LNCAP (cell line): ENCODE measurements at regions not wholly inside any gene's neighbourhood (a gene's known extent, or its start where the extent isn't known, plus 50 kb on each side); places are given as distances from the start of the nearest gene placed in this dataset.

Experiments used
- TF ChIP-seq, protein P1 (sequence below): fragments of 450-650 bp; IDR thresholded peaks from 2 replicates; pipeline ENCODE4 v1.5.1; 2017; ENCODE audit warnings: mild to moderate bottlenecking

DNA sequence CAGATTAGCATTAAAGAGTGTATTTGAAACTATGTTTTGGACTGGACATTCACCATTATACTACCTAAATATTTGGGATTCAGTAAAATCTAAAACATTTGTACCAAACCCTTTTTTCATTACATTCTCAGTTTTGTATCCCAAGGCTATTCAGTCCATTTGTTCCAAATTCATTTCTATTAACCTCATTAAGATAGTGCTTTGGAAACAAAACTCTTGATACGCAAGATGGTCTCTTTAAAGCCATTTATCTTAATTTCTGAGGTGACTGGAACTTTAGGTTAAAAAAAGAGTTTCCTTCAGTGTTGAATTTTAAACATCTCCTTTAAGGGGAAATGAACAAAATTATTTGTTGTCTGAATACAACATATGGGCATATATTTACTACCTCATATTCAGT lies 702.5 kb upstream of the GRAMD2B start:
- TF ChIP-seq, protein P1, sequence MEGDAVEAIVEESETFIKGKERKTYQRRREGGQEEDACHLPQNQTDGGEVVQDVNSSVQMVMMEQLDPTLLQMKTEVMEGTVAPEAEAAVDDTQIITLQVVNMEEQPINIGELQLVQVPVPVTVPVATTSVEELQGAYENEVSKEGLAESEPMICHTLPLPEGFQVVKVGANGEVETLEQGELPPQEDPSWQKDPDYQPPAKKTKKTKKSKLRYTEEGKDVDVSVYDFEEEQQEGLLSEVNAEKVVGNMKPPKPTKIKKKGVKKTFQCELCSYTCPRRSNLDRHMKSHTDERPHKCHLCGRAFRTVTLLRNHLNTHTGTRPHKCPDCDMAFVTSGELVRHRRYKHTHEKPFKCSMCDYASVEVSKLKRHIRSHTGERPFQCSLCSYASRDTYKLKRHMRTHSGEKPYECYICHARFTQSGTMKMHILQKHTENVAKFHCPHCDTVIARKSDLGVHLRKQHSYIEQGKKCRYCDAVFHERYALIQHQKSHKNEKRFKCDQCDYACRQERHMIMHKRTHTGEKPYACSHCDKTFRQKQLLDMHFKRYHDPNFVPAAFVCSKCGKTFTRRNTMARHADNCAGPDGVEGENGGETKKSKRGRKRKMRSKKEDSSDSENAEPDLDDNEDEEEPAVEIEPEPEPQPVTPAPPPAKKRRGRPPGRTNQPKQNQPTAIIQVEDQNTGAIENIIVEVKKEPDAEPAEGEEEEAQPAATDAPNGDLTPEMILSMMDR, result no peak

DNA sequence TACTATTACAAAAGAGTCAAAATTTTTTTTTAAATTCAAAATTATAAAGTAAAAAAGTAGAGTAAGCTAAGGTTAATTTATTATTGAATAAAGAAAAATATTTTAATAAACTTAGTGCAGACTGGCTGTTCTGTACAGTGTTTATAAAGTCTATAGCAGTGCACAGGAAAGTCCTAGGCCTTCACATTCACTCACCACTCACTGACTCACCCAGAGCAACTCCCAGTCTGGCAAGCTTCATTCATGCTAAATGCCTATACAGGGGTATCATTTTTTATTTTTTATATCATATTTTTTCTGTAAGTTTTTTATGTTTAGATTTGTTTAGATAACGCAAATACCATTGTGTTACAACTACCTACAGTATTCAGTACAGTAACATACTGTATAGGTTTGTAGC lies 700.7 kb upstream of the GRAMD2B start:
- TF ChIP-seq, protein P1, result no peak

DNA sequence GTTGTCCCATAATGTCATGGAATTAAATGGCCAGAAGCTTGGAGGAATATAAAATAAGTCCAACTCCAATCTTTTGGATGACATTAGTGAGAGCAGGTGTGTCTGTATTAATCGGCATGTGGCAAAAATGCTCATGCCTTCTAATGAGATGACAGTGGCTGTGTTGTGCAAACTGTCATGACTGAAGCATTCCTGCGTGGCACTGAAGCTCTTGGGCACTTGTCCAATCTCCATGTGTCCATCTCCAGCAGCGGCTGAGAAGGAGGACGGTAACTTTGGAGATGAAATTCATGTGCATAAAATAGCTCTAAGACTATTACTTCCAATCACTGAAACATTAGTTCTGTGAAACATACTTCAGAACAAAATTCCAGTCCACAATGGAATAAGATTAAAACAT lies 697.5 kb upstream of the GRAMD2B start:
- TF ChIP-seq, protein P1, result no peak

DNA sequence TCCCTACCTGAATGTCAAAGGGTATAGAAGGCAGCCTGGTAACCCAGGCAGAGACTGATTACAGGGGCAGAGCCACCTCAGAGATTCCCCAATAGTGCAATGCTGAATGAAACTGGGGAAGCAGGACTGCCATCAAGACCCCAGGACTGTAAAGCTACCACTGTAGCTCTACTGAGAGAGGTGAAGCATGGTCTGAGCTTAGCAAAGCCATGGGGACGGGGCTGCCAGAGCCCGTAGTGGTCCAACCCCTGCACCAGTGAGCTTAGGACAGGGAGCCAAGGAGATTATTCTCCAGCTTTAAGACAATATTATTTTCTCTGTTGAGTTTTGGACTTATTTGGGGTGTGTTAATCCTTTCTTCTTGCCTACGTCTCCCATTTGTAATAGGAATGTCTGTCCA lies 679.3 kb upstream of the GRAMD2B start:
- TF ChIP-seq, protein P1, result no peak

DNA sequence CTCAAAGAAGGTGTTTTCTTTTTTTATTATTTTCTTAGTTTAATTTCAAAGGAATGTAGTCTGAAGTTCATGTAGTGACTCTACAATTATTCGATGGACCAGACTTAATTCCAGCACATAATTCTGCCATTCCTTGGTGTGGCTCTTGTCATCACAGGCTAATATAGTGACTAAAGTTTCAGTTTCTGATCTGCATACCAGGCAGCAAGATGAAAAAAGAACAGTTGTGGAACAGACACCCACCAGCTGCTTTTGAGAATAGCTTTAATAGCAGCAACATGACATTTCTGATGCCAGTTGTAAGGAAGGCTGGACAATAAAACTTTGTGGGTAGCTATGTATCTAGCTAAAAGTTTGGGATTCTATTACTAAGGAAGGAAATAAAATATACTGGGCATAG lies 676.3 kb upstream of the GRAMD2B start:
- TF ChIP-seq, protein P1, result no peak

DNA sequence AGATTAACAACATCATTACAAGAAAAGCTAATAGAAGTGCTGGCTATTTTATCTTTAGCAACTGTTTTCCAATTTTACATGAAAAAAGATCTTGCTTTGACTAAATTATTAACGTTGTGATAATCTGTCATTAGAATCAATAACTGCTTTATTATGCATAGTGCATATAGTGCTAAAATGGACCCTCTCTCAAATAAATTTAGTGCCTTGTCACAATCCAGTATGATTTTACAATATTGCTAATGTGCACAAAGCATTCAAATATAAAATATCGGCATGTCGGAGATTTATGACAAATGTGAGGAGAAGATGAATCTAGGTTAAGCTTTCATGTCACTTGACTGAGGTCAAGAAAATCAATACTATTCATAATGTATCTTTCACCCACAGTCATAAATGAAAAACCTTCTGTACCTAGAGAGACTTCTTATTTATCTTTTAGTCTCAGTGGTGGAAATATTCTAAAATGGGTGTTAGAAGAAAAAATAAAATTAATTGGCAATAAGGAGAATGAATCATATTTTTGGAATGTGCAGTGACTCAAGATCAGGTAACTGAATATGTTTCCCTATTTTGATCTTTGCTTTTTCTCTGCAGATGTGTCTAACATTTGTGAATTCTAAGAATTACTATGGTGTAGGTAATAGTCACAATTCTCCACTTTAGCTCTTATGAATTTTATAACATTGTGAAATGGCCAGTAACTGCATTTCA lies 672.9 kb upstream of the GRAMD2B start:
- TF ChIP-seq, protein P1, result no peak

DNA sequence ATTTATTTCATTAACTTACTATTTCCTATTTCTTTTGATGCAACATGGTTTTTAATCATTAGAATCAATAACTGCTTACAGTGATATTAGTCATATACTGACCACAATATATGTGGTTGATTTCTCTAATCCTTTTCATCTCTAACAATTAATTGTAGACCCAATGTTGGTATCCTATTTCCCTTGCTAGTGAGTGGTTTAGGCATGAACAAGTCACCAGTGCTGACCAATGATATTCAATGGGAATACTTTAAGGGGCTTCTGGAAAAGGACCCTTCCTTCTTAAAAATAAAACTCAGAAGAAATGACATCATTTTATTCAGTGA lies 672.4 kb upstream of the GRAMD2B start:
- TF ChIP-seq, protein P1, result no peak

DNA sequence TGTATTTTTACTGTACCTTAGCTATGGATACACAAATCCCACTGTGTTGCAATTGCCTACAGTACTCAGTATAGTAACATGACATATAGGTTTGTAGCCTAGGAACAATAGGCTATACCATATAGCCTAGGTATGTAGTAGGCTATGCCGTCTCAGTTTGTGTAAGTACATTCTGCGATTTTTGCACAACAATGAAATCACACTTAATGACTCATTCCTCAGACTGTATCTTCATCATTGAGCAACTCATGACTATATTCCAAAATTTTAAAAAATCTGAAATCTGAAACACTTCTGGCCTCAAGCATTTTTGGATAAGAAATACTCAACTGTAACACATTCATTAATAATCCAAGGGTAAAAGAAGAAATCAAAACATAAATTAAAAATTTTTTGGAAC lies 666.8 kb upstream of the GRAMD2B start:
- TF ChIP-seq, protein P1, result no peak
